ENCODE measurements at regions not wholly inside any gene's neighbourhood (a gene's known extent, or its start where the extent isn't known, plus 50 kb on each side); places are given as distances from the start of the nearest gene placed in this dataset.

GRCh38 chr3:80492162-80492561, 724.4 kb upstream of the ROBO1 start:
- no peak for DNase-seq (ENCODE audit: low spot score)

GRCh38 chr3:80472961-80473360, 705.2 kb upstream of the ROBO1 start:
- DNase-seq (ENCODE audit: low spot score): no peak

GRCh38 chr3:80472459-80472858, 704.7 kb upstream of the ROBO1 start:
- no peak for DNase-seq (ENCODE audit: low spot score)

- DNase-seq (ENCODE audit: low spot score): no peak
These were observed 702.6 kb upstream of the ROBO1 start for GRCh38 chr3:80470433-80470832.

- no peak for DNase-seq (ENCODE audit: low spot score)
These were observed 697.9 kb upstream of the ROBO1 start for GRCh38 chr3:80465746-80466145.

GRCh38 chr3:80451393-80451792, 683.6 kb upstream of the ROBO1 start:
- no peak for DNase-seq (ENCODE audit: low spot score)

GRCh38 chr3:80445641-80446040, 677.8 kb upstream of the ROBO1 start:
- DNase-seq (ENCODE audit: low spot score): peak; percentile 20

GRCh38 chr3:80445053-80445452, 677.3 kb upstream of the ROBO1 start:
- no peak for DNase-seq (ENCODE audit: low spot score)

- DNase-seq (ENCODE audit: low spot score): peak; percentile 86
These were observed 671.7 kb upstream of the ROBO1 start for GRCh38 chr3:80439490-80439889.

GRCh38 chr3:80434366-80434765, 666.6 kb upstream of the ROBO1 start:
- DNase-seq (ENCODE audit: low spot score): no peak

GRCh38 chr3:80424951-80425350, 657.2 kb upstream of the ROBO1 start:
- DNase-seq (ENCODE audit: low spot score): no peak

- no peak for DNase-seq (ENCODE audit: low spot score)
These were observed 640.4 kb upstream of the ROBO1 start for GRCh38 chr3:80408030-80408721.

GRCh38 chr3:80405618-80406017, 637.8 kb upstream of the ROBO1 start:
- DNase-seq (ENCODE audit: low spot score): no peak

- no peak for DNase-seq (ENCODE audit: low spot score)
These were observed 627.2 kb upstream of the ROBO1 start for GRCh38 chr3:80395023-80395422.

GRCh38 chr3:80391573-80391972, 623.8 kb upstream of the ROBO1 start:
- DNase-seq (ENCODE audit: low spot score): no peak

GRCh38 chr3:80384811-80385210, 617.0 kb upstream of the ROBO1 start:
- DNase-seq (ENCODE audit: low spot score): no peak

- DNase-seq (ENCODE audit: low spot score): no peak
These were observed 606.6 kb upstream of the ROBO1 start for GRCh38 chr3:80374423-80374822.

- no peak for DNase-seq (ENCODE audit: low spot score)
These were observed 600.8 kb upstream of the ROBO1 start for GRCh38 chr3:80368616-80369015.

GRCh38 chr3:80366808-80367548, 599.2 kb upstream of the ROBO1 start:
- no peak for DNase-seq (ENCODE audit: low spot score)

- no peak for DNase-seq (ENCODE audit: low spot score)
These were observed 590.0 kb upstream of the ROBO1 start for GRCh38 chr3:80357761-80358160.

- no peak for DNase-seq (ENCODE audit: low spot score)
These were observed 587.3 kb upstream of the ROBO1 start for GRCh38 chr3:80355144-80355543.

GRCh38 chr3:80351201-80351600, 583.4 kb upstream of the ROBO1 start:
- DNase-seq (ENCODE audit: low spot score): no peak

- DNase-seq (ENCODE audit: low spot score): no peak
These were observed 583.0 kb upstream of the ROBO1 start for GRCh38 chr3:80350771-80351170.

- no peak for DNase-seq (ENCODE audit: low spot score)
These were observed 570.6 kb upstream of the ROBO1 start for GRCh38 chr3:80338366-80338765.

Measured in SW480 (cell line).